NT2/D1 (cell line): ENCODE measurements at regions not wholly inside any gene's neighbourhood (a gene's known extent, or its start where the extent isn't known, plus 50 kb on each side); places are given as distances from the start of the nearest gene placed in this dataset.

Experiments
- SUZ12 ChIP-seq: IDR thresholded peaks from 2 replicates; pipeline ENCODE4 v1.6.1; 2011; ENCODE audit not compliant: insufficient read length, insufficient read depth; ENCODE audit errors: extremely low read depth
- YY1 ChIP-seq: IDR thresholded peaks from 2 replicates; pipeline ENCODE4 v1.6.1; 2011; ENCODE audit not compliant: insufficient read length, insufficient read depth
- ZNF274 ChIP-seq: IDR thresholded peaks from 2 replicates; pipeline ENCODE4 v1.6.1; 2011; ENCODE audit warnings: mild to moderate bottlenecking, low read depth, low read length

- no peak for TF ChIP-seq SUZ12
- TF ChIP-seq YY1, result no peak
- no peak for TF ChIP-seq ZNF274
These were observed 110.9 kb downstream of the TOMM20 start for GRCh38 chr1:235017719-235018118.
